ENCODE measurements at regions not wholly inside any gene's neighbourhood (a gene's known extent, or its start where the extent isn't known, plus 50 kb on each side); places are given as distances from the start of the nearest gene placed in this dataset.

DNA sequence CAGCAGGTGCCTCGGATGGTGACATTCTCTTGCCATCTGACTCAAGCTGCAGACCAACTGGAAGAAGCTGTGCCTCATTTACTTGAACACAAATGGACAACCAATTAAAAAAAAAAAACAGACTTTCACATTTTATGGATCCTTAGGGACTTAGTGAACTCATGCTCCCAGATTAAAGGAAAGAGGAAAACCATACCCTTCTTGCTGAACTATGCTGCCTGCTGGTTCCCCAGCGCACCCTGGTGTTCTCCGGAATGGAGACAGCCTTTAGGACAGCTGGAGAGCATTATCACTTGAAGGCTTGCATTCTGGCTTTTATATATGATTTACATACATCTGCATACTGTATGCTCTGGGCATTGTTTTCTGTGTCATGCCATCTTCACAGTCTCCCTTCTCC is 370.7 kb downstream of the SLC4A3 start:
- no peak for DNase-seq (ENCODE audit: low spot score)

- DNase-seq (ENCODE audit: low spot score) = no peak
Measured at GRCh38 chr2:219998714-219999227, 371.3 kb downstream of the SLC4A3 start.

DNA sequence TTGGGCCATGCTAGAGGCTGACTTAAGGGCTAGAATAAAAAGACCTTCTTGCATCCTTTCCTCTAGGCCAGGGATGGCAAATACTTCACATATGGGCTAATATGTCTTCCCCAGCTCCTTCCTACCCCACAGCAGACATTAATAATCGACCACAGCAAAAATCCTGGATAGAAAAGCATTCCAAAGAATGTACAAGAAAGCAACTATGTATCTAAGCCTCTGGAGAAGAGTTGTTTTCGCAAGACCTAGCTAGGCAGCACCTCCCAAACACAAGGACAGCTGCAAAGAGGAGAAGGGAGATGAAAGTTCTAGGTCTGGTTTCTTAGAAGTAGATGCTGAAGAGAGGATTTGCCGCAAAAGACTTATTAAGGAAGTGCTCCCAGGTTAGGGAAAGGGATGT is 372.6 kb downstream of the SLC4A3 start:
- no peak for DNase-seq (ENCODE audit: low spot score)

DNA sequence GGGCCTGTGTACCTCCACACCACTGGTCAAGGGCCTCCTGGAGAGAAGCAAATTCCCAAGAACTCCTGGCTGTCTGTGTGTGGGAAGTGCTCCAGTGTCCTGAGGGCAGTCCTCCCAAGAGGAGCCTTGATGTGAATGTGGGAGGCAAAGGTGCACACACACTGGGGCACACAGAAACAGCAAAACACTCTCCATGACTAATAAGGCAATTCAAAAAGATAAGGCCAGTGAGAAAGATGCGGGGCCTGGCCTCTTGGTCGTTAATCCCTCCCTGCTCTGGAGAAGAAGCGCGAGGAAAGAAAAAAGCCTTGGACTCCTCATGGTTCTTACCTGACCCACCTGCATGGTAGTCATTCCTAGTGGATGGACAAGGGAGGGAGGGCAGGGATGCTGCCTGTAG is 373.2 kb downstream of the SLC4A3 start:
- no peak for DNase-seq (ENCODE audit: low spot score)

- DNase-seq (ENCODE audit: low spot score) = no peak
Measured at GRCh38 chr2:220001751-220002150, 374.3 kb downstream of the SLC4A3 start.

DNA sequence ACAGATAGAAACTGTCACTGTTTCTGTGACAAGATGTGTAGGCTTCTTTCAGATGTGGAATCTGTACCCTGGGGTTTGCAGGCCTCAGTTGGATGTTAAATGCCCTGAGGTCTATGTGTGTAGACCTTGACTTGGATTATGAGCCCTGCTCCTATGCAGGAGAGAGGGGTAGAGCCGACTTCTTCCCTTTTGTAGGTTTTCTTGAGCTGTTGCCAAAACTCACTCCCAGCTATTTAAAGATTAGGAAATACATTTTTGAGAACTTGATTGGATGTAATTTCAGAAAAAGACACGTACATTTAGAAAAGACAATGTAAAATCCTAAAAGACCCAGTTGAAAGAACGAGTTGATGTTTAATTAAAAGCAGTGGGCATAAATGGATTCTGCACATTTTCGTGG is 374.8 kb downstream of the SLC4A3 start:
- DNase-seq (ENCODE audit: low spot score) = no peak

- no peak for DNase-seq (ENCODE audit: low spot score)
Measured at GRCh38 chr2:220002699-220003098, 375.3 kb downstream of the SLC4A3 start.

DNA sequence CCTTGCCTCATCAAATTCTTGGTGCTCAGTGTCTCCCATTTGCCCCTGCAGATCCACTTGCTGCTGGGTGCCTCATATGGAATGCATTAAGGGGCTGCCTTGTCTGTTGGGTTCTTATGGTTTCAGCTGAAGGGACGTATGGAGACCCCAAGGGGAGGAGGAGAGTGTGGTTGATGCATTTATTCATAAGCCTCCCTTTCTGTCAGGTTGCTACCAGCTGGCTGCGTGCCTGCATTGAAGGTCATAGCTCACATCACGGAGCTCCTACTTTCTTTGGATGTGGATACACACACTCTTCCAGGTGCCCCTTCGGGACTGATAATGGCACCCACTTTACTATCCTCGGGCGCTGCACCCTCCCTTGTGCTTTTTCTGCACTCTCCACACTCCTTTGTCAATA is 377.9 kb downstream of the SLC4A3 start:
- DNase-seq (ENCODE audit: low spot score) = no peak

DNA sequence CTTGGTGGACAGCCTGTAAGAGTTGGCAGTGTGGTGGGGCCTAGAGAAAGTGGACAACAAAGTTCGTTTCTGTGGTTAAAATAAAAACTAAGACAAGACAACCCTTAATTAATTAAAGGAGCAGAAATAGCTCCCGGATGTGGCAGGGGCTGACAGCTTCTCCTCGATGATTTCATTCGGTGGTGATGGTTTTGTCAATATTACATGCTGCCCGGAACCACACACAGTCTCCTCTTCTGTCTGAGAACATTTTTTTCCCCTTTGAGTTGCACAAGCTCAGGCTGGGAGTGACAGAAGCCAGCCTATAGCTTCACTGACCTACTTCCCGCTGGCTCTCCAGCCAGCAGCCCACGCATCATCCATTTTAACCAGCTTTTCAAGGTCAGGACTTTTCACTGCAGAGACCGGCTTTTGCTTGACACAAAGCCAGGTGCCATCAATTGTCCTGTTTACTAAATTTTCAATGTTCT is 378.8 kb downstream of the SLC4A3 start:
- DNase-seq (ENCODE audit: low spot score) = no peak

- no peak for DNase-seq (ENCODE audit: low spot score)
Measured at GRCh38 chr2:220011859-220012258, 384.4 kb downstream of the SLC4A3 start.

DNA sequence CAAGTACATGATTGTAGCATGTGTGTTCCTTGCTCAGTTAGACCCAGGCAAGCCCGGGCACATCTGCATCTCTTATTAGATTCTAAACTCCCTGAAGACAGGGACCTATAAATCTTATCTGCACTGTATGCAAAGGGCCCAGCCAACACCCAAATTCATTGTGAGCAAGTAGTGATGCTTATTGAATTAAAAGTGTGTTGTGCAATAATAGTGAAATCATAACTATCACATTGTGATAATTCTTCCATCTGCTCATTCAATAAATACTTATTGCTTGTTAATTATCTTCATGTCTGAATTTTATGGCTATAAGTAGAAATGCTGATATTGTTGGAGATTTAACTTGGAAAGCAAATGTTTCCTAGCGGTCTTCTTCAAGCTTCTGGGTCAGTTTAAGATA is 387.5 kb downstream of the SLC4A3 start:
- no peak for DNase-seq (ENCODE audit: low spot score)

- no peak for DNase-seq (ENCODE audit: low spot score)
Measured at GRCh38 chr2:220015576-220015975, 388.1 kb downstream of the SLC4A3 start.

GRCh38 chr2:220025207-220025606 is 397.8 kb downstream of the SLC4A3 start:
- DNase-seq (ENCODE audit: low spot score) = no peak

GRCh38 chr2:220029013-220029412 is 401.6 kb downstream of the SLC4A3 start:
- no peak for DNase-seq (ENCODE audit: low spot score)

GRCh38 chr2:220033546-220033945 is 406.1 kb downstream of the SLC4A3 start:
- DNase-seq (ENCODE audit: low spot score) = no peak

- DNase-seq (ENCODE audit: low spot score) = no peak
Measured at GRCh38 chr2:220034426-220035130, 407.1 kb downstream of the SLC4A3 start.

DNA sequence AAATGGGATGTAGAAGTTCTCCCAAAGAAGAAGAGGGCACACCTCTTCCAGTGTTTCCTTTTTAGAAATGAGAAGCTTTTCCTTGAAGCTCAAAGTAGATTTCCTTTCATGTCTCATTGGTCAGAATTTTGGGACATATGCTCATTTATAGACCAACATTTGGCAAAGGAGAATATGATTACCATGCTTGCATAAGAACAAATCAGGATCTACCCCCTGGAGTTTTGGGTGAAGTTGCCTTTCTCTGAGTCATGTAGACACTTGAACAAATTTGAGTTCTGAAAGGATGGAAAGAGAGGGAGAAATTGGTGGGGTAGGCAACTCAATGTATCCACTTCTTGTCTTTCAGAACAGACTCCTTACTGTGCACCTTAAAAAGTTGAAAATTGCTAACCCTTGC is 409.0 kb downstream of the SLC4A3 start:
- DNase-seq (ENCODE audit: low spot score) = no peak

- no peak for DNase-seq (ENCODE audit: low spot score)
Measured at GRCh38 chr2:220040346-220040745, 412.9 kb downstream of the SLC4A3 start.

DNA sequence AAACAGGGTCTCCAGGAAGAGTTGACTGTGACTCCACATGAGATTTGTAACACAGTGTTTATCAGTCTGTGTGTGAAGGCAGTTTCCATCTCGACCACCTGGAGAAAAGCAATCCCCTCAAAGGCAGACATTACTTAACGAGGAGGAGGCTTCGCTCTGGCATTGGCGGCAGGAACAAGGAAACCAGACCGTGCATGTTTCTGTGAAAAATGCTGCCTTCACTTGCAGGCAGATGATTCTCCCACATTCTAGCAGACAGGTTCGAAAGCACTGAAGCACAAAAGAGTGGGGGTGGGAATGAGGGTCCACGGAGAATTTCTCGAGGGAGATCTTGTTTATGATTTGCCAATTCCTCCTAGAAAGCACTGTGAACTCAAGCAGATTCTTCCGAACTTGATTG is 414.0 kb downstream of the SLC4A3 start:
- DNase-seq (ENCODE audit: low spot score) = no peak

DNA sequence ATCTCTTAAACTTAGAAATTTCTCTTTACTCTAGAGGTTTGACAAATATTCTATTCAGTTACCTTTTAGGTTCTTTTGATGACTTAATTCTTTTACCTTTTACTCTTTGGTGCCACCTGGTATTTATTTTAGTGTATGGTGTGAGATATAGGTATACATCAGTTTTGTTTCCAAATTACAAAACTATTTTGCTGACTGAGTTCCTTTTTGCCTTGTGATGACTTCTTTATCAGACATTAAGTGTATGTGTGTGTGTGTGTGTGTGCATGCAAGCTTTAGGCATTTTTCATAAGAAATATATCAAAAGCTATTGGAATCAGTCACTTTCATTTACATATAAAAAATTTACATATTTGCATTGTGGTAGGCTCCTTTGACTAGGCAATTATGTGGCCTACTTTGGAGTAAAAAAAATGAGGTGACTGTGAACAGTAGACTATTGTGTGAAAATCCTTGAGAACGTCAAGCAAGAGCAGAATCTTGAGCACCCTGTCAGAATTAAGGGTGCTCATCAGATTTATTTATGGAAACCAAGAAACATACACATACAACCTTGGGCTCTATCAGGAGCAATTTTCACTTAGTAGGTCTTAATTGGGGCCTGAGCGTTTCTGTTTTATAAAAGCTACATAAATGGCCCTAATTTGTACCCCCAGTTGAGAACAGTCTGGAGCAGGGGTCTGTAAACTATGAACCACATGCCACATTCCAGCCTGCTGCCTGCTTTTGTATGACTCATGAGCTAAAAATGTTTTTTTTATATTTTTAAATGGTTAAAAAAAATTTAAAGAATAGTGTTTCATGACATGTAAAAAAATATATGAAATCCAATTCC is 415.9 kb downstream of the SLC4A3 start:
- DNase-seq (ENCODE audit: low spot score) = no peak

DNA sequence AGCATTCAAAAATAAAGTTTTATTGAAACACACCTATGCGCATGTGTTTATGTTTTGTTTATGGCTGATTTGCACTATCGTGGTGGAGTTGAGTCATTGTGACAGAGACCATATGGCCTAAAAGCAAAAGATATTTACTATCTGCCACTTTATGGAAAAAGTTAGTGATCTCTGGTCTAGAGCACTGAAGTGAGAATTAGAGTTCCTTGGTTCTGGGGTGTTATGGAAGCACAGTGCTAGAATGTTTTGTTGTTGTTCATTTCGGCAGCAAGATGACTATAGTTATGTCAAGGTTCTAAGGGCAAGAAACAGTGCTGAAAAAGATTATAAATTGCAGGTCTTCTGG is 416.5 kb downstream of the SLC4A3 start:
- no peak for DNase-seq (ENCODE audit: low spot score)

DNA sequence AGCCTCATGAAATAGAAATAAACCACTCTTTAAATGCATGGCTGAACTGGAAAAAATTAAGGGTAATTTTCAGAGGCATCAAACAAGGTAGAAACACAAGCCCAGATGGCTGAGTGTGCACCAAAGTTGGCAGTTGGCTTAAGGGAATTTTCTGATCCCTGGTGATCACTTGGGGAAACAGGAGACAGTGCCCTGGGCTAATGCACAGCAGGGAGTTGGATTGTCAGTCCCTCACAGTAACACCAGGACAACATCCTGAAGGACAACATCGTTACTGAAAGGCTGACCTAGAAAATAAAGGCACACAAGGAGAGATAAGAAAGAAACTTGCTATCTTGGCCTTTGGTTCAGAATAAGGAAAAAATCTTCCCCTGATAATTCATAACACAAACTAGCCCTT is 417.0 kb downstream of the SLC4A3 start:
- DNase-seq (ENCODE audit: low spot score) = no peak

- no peak for DNase-seq (ENCODE audit: low spot score)
Measured at GRCh38 chr2:220046507-220046906, 419.1 kb downstream of the SLC4A3 start.

Measured in CD4-positive, alpha-beta T cell treated with Interleukin-6 at 100 ng/mL for 8 hours (primary cell).